PC-3 (cell line): ENCODE measurements at regions not wholly inside any gene's neighbourhood (a gene's known extent, or its start where the extent isn't known, plus 50 kb on each side); places are given as distances from the start of the nearest gene placed in this dataset.

Experiments
- ATAC-seq: fragments of 200-7000 bp; cut with Tn5 transposase; 2 replicates; pipeline ENCODE4 v1.9.1; 2020; ENCODE audit warnings: mild to moderate bottlenecking, moderate library complexity
- BruUV-seq: library from RNA; stranded (reverse); fragments of 400-500 nt; replicated peaks from 2 replicates; lab custom pipeline; 2021; lab: Mats Ljungman, UMichigan
- CTCF ChIA-PET: fragments of 300-600 bp; sonication (Branson Sonifier 250); formaldehyde crosslinking; loops from one replicate; lab custom pipeline; 2022; ENCODE audit warnings: antibody characterized with exemption; lab: Charles Lee
- POLR2A ChIA-PET: fragments of 300-600 bp; sonication (Branson Sonifier 250); formaldehyde crosslinking; loops from one replicate; lab custom pipeline; 2022; ENCODE audit warnings: antibody characterized with exemption; ENCODE audit not compliant: unreplicated experiment; lab: Charles Lee
- DNase-seq: peaks from one replicate; pipeline ENCODE4 v3.0.0-alpha.2; 2015
- H2AFZ ChIP-seq: fragments of 300-600 bp; sonication (generic); 2 replicates; pipeline ENCODE4 v1.6.0; 2016; ENCODE audit warnings: antibody characterized with exemption, low read length
- H3F3A ChIP-seq: fragments of 300-600 bp; sonication (generic); one replicate; pipeline ENCODE4 v1.6.0; 2017; ENCODE audit warnings: antibody characterized with exemption, low read length, control low read depth, mild to moderate bottlenecking; ENCODE audit not compliant: unreplicated experiment
- H3K27ac ChIP-seq: fragments of 300-600 bp; sonication (generic); 2 replicates; pipeline ENCODE4 v1.5.1; 2016; ENCODE audit warnings: mild to moderate bottlenecking, low read length
- H3K27me3 ChIP-seq: fragments of 300-600 bp; sonication (generic); 2 replicates; pipeline ENCODE4 v1.6.1; 2016; ENCODE audit warnings: low read length, mixed read lengths
- H3K36me3 ChIP-seq: fragments of 300-600 bp; sonication (generic); 2 replicates; pipeline ENCODE4 v1.6.1; 2016; ENCODE audit warnings: low read depth, mixed run types, low read length, mixed read lengths
- H3K4me1 ChIP-seq: fragments of 300-600 bp; sonication (generic); 2 replicates; pipeline ENCODE4 v1.5.1; 2016; ENCODE audit warnings: low read length; ENCODE audit not compliant: insufficient read depth
- H3K4me2 ChIP-seq: fragments of 300-600 bp; sonication (generic); 2 replicates; pipeline ENCODE4 v1.6.0; 2016; ENCODE audit warnings: low read length
- H3K4me3 ChIP-seq: fragments of 300-600 bp; sonication (generic); 2 replicates; pipeline ENCODE4 v1.5.1; 2016; ENCODE audit warnings: mild to moderate bottlenecking, low read length, mixed read lengths
- H3K79me2 ChIP-seq: fragments of 300-600 bp; sonication (generic); 2 replicates; pipeline ENCODE4 v1.6.1; 2017; ENCODE audit warnings: low read length, mixed read lengths
- H3K9ac ChIP-seq: fragments of 300-600 bp; sonication (generic); 2 replicates; pipeline ENCODE4 v1.6.0; 2016; ENCODE audit warnings: mild to moderate bottlenecking, low read length
- H3K9me2 ChIP-seq: fragments of 300-600 bp; sonication (generic); replicated peaks from 2 replicates; pipeline ENCODE4 v1.6.1; 2016; ENCODE audit warnings: mixed run types, low read length, mixed read lengths
- H3K9me3 ChIP-seq: fragments of 300-600 bp; sonication (generic); 2 replicates; pipeline ENCODE4 v1.6.1; 2016; ENCODE audit warnings: low read length, mixed read lengths
- H4K20me1 ChIP-seq: fragments of 300-600 bp; sonication (generic); 2 replicates; pipeline ENCODE4 v1.6.1; 2016; ENCODE audit warnings: low read length, mixed read lengths
- CTCF ChIP-seq: fragments of 300-600 bp; sonication (generic); conservative IDR thresholded peaks from 2 replicates; pipeline ENCODE4 v1.5.1; 2017; ENCODE audit warnings: antibody characterized with exemption, low read depth, mild to moderate bottlenecking, low read length
- EZH2 ChIP-seq: fragments of 300-600 bp; sonication (generic); IDR thresholded peaks from one replicate; pipeline ENCODE4 v1.6.1; 2017; ENCODE audit warnings: antibody characterized with exemption, mild to moderate bottlenecking, low read length; ENCODE audit not compliant: unreplicated experiment
- EZH2phosphoT487 ChIP-seq: fragments of 300-600 bp; sonication (generic); IDR thresholded peaks from 2 replicates; pipeline ENCODE4 v1.6.1; 2018; ENCODE audit warnings: mild to moderate bottlenecking, antibody characterized with exemption, low read length, borderline replicate concordance
- intact Hi-C: fragments of 100-400 bp; cut with micrococcal nuclease; formaldehyde crosslinking; loops from 2 replicates; pipeline ENCODE4 v1.9.0; 2023

- Histone ChIP-seq H3K9ac (no peak overlapping the region), H3K79me2 (no peaks in the 10 kb centered on the region), H2AFZ (no peak overlapping the region), H3K27me3 (no peaks in the 10 kb centered on the region), H3K27ac (no peak overlapping the region), H3K36me3 (no peaks in the 10 kb centered on the region), H4K20me1 (no peaks in the 10 kb centered on the region), H3K9me2 (no peaks in the 10 kb centered on the region), H3K4me1 (no peaks in the 10 kb centered on the region), H3K4me3 (no peak overlapping the region), H3K4me2 (no peak overlapping the region), H3K9me3 (no peaks in the 10 kb centered on the region), H3F3A (no peaks in the 10 kb centered on the region)
- ATAC-seq: no peak
- intact Hi-C loops: no loop called here
- ChIA-PET POLR2A (no interaction called here), CTCF (no interaction called here)
- BruUV-seq: no TSS peak
- no peak for TF ChIP-seq EZH2phosphoT487
- TF ChIP-seq EZH2: no peak
- TF ChIP-seq CTCF: no peak
- no peak for DNase-seq
Observed at GRCh38 chr10:57905861-57906260, 361.8 kb downstream of the IPMK start.

GRCh38 chr10:57905010-57905409, 362.7 kb downstream of the IPMK start:
- TF ChIP-seq CTCF: no peak
- TF ChIP-seq EZH2: no peak
- intact Hi-C loops: no loop called here
- CTCF ChIA-PET: no interaction called here
- H3F3A ChIP-seq: no peaks in the 10 kb centered on the region
- H3K9ac ChIP-seq: no peak overlapping the region
- BruUV-seq: no TSS peak
- no peaks in the 10 kb centered on the region for H3K27me3 ChIP-seq
- peak; percentile 74 for ATAC-seq
- no peak overlapping the region for H2AFZ ChIP-seq
- H3K27ac ChIP-seq: no peak overlapping the region
- no peak overlapping the region for H3K4me2 ChIP-seq
- DNase-seq: no peak
- H3K9me3 ChIP-seq: no peaks in the 10 kb centered on the region
- no peaks in the 10 kb centered on the region for H3K36me3 ChIP-seq
- POLR2A ChIA-PET: no interaction called here
- H3K9me2 ChIP-seq: no peaks in the 10 kb centered on the region
- H3K79me2 ChIP-seq: no peaks in the 10 kb centered on the region
- H4K20me1 ChIP-seq: no peaks in the 10 kb centered on the region
- no peaks in the 10 kb centered on the region for H3K4me1 ChIP-seq
- H3K4me3 ChIP-seq: no peak overlapping the region

- TF ChIP-seq EZH2 (no peak), CTCF (no peak), EZH2phosphoT487 (no peak)
- peak; percentile 66 for ATAC-seq
Observed at GRCh38 chr10:57898231-57898630, 369.5 kb downstream of the IPMK start.

More at GRCh38 chr10:57898231-57898630, 369.5 kb downstream of the IPMK start:
- no peaks in the 10 kb centered on the region for H3K9me3 ChIP-seq
- peak; percentile 57 for DNase-seq
- CTCF ChIA-PET: no interaction called here
- no peaks in the 10 kb centered on the region for H3K27me3 ChIP-seq
- POLR2A ChIA-PET: no interaction called here
- no TSS peak for BruUV-seq
- no peaks in the 10 kb centered on the region for H3K36me3 ChIP-seq
- H2AFZ ChIP-seq: no peak overlapping the region
- H3K4me3 ChIP-seq: no peak overlapping the region
- H4K20me1 ChIP-seq: no peaks in the 10 kb centered on the region
- no peaks in the 10 kb centered on the region for H3K79me2 ChIP-seq
- H3K9me2 ChIP-seq: no peaks in the 10 kb centered on the region
- H3K4me1 ChIP-seq: peaks cover 6% of the 10 kb centered on the region; the same call in 1 of the 2 replicates
- H3K27ac ChIP-seq: no peak overlapping the region
- H3F3A ChIP-seq: no peaks in the 10 kb centered on the region
- H3K4me2 ChIP-seq: 0 out of 2 replicates have a peak overlapping the region, but pooled peaks have one; percentile 24
- H3K9ac ChIP-seq: no peak overlapping the region
- intact Hi-C loops: no loop called here
